WTC11 (cell line): ENCODE measurements at regions not wholly inside any gene's neighbourhood (a gene's known extent, or its start where the extent isn't known, plus 50 kb on each side); places are given as distances from the start of the nearest gene placed in this dataset.

Experiments used
- ATAC-seq: fragments of 200-7000 bp; cut with Tn5 transposase; 2 replicates; pipeline ENCODE4 v1.10.0; 2021; ENCODE audit warnings: mild to moderate bottlenecking, moderate library complexity
- CTCF ChIA-PET: fragments of 300-600 bp; sonication (Branson Sonifier 250); formaldehyde crosslinking; loops from one replicate; lab custom pipeline; 2021; ENCODE audit warnings: antibody characterized with exemption; lab: Charles Lee
- POLR2A ChIA-PET: fragments of 350-600 bp; sonication (Branson Sonifier 250); formaldehyde crosslinking; loops from one replicate; lab custom pipeline; 2021; ENCODE audit warnings: antibody characterized with exemption; lab: Charles Lee
- DNase-seq: peaks from one replicate; pipeline ENCODE4 v3.0.0; 2021; ENCODE audit warnings: low spot score
- H3K27ac Mint-ChIP-seq: 2 replicates; pipeline ENCODE4 v1.8.0; 2021; ENCODE audit warnings: mixed read lengths
- H3K27me3 Mint-ChIP-seq: 2 replicates; pipeline ENCODE4 v1.8.0; 2021; ENCODE audit warnings: low read depth, mild to moderate bottlenecking, moderate library complexity, mixed read lengths
- H3K36me3 Mint-ChIP-seq: 2 replicates; pipeline ENCODE4 v1.8.0; 2021; ENCODE audit warnings: mixed read lengths
- H3K4me1 Mint-ChIP-seq: 2 replicates; pipeline ENCODE4 v1.8.0; 2022; ENCODE audit warnings: mixed read lengths
- H3K4me3 Mint-ChIP-seq: 2 replicates; pipeline ENCODE4 v1.8.0; 2021; ENCODE audit warnings: mild to moderate bottlenecking, moderate library complexity, mixed read lengths
- H3K9me3 Mint-ChIP-seq: 2 replicates; pipeline ENCODE4 v1.8.0; 2021; ENCODE audit warnings: mixed read lengths
- ATF2 ChIP-seq: sonication (generic); formaldehyde crosslinking; IDR thresholded peaks from 2 replicates; pipeline ENCODE4 v1.8.1; 2022; ENCODE audit warnings: low read depth, missing genetic modification reagents, borderline replicate concordance
- EMX1 ChIP-seq: fragments of 250-450 bp; sonication (Bioruptor Pico); IDR thresholded peaks from 2 replicates; pipeline ENCODE4 v1.8.0; 2021; ENCODE audit warnings: mild to moderate bottlenecking
- ETV6 ChIP-seq: sonication (generic); formaldehyde crosslinking; IDR thresholded peaks from 2 replicates; pipeline ENCODE4 v1.8.1; 2022; ENCODE audit warnings: mild to moderate bottlenecking, missing genetic modification reagents
- JUN ChIP-seq: sonication (generic); formaldehyde crosslinking; IDR thresholded peaks from 2 replicates; pipeline ENCODE4 v1.8.0; 2023; ENCODE audit warnings: mild to moderate bottlenecking, missing genetic modification reagents
- NR1H2 ChIP-seq: sonication (generic); formaldehyde crosslinking; IDR thresholded peaks from 2 replicates; pipeline ENCODE4 v1.9.0; 2021; ENCODE audit warnings: mild to moderate bottlenecking, moderate library complexity, missing genetic modification reagents
- PRRX2 ChIP-seq: fragments of 250-450 bp; sonication (Bioruptor Pico); IDR thresholded peaks from 2 replicates; pipeline ENCODE4 v1.8.0; 2021; ENCODE audit warnings: mild to moderate bottlenecking
- RELA ChIP-seq: sonication (generic); formaldehyde crosslinking; IDR thresholded peaks from 2 replicates; pipeline ENCODE4 v1.8.1; 2022; ENCODE audit warnings: missing genetic modification reagents, mild to moderate bottlenecking, borderline replicate concordance
- SMAD3 ChIP-seq: sonication (generic); formaldehyde crosslinking; IDR thresholded peaks from 2 replicates; pipeline ENCODE4 v1.8.0; 2022; ENCODE audit warnings: missing genetic modification reagents, mild to moderate bottlenecking, borderline replicate concordance
- SOX15 ChIP-seq: fragments of 250-450 bp; sonication (Bioruptor Pico); IDR thresholded peaks from 2 replicates; pipeline ENCODE4 v1.9.0; 2021; ENCODE audit warnings: mild to moderate bottlenecking
- STAT6 ChIP-seq: sonication (generic); formaldehyde crosslinking; conservative IDR thresholded peaks from 2 replicates; pipeline ENCODE4 v1.8.1; 2023; ENCODE audit warnings: mild to moderate bottlenecking, low read depth, missing genetic modification reagents, moderate library complexity
- TEAD1 ChIP-seq: sonication (generic); formaldehyde crosslinking; IDR thresholded peaks from 2 replicates; pipeline ENCODE4 v1.8.0; 2022; ENCODE audit warnings: mild to moderate bottlenecking, missing genetic modification reagents
- ZNF121 ChIP-seq: sonication (generic); formaldehyde crosslinking; IDR thresholded peaks from 2 replicates; pipeline ENCODE4 v1.8.0; 2023; ENCODE audit warnings: missing genetic modification reagents
- ZNF138 ChIP-seq: sonication (generic); formaldehyde crosslinking; conservative IDR thresholded peaks from 2 replicates; pipeline ENCODE4 v1.8.1; 2022; ENCODE audit warnings: mild to moderate bottlenecking, moderate library complexity, missing genetic modification reagents
- ZNF219 ChIP-seq: sonication (generic); formaldehyde crosslinking; IDR thresholded peaks from 2 replicates; pipeline ENCODE4 v1.8.0; 2023; ENCODE audit warnings: missing genetic modification reagents, mild to moderate bottlenecking, borderline replicate concordance
- ZNF263 ChIP-seq: sonication (generic); formaldehyde crosslinking; IDR thresholded peaks from 2 replicates; pipeline ENCODE4 v1.8.1; 2022; ENCODE audit warnings: low read depth, mild to moderate bottlenecking, moderate library complexity, missing genetic modification reagents
- ZNF317 ChIP-seq: sonication (generic); formaldehyde crosslinking; IDR thresholded peaks from 2 replicates; pipeline ENCODE4 v1.8.1; 2023; ENCODE audit warnings: low read depth, mild to moderate bottlenecking, moderate library complexity, missing genetic modification reagents, borderline replicate concordance
- ZNF423 ChIP-seq: fragments of 250-450 bp; sonication (Bioruptor Pico); IDR thresholded peaks from 2 replicates; pipeline ENCODE4 v2.1.2; 2022; ENCODE audit warnings: mild to moderate bottlenecking, moderate library complexity
- TF ChIP-seq, protein P1 (sequence below): sonication (generic); formaldehyde crosslinking; IDR thresholded peaks from 2 replicates; pipeline ENCODE4 v1.8.1; 2023; ENCODE audit warnings: mild to moderate bottlenecking, missing genetic modification reagents
- TF ChIP-seq, protein P2 (sequence below): fragments of 250-450 bp; sonication (Bioruptor Pico); IDR thresholded peaks from 2 replicates; pipeline ENCODE4 v1.8.0; 2021; ENCODE audit warnings: mild to moderate bottlenecking
- TF ChIP-seq, protein P3 (sequence below): fragments of 250-450 bp; sonication (Bioruptor Pico); IDR thresholded peaks from 2 replicates; pipeline ENCODE4 v1.9.0; 2021; ENCODE audit warnings: mild to moderate bottlenecking

DNA sequence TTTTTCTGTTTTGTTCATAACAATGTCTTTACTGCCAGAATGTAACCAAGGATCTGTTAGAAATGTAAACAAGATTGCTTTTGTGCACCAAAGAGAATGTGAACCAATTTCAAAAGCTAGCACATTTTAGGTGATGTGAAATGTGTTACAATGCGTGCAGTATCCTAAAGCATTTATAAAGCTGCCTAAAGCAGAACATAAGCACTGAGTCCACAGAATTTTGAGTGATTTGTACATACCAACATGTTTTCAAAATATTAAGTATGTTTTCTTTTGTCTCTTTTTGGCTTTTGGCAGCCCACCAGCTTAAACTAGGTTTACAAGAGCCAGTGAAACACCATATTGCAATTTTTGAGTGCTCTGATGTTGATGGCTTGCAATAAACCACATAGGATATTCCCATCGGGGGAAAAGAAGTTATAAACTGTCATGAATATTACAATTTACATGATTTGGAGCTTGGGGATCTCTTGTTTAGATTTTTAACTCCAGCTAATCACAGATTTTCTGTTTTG is 364.0 kb downstream of the ZIC1 start:
- DNase-seq (no peak), ATAC-seq (no peak)
- H3K36me3 Mint-ChIP-seq = no peaks in the 10 kb centered on the region
- POLR2A ChIA-PET = no interaction called here
- TF ChIP-seq ETV6 = no peak
- TF ChIP-seq ATF2 (CRISPR knock-in tag) = no peak
- TF ChIP-seq, all 79 proteins: peak for 0
- no peaks in the 10 kb centered on the region for H3K9me3 Mint-ChIP-seq
- H3K4me3 Mint-ChIP-seq = no peak overlapping the region
- no peak overlapping the region for H3K27ac Mint-ChIP-seq
- no peaks in the 10 kb centered on the region for H3K27me3 Mint-ChIP-seq
- no peaks in the 10 kb centered on the region for H3K4me1 Mint-ChIP-seq
- CTCF ChIA-PET = no interaction called here

- Mint-ChIP-seq H3K27ac (no peak overlapping the region), H3K4me3 (no peak overlapping the region), H3K9me3 (no peaks in the 10 kb centered on the region), H3K4me1 (no peaks in the 10 kb centered on the region), H3K36me3 (no peaks in the 10 kb centered on the region), H3K27me3 (no peaks in the 10 kb centered on the region)
- ChIA-PET CTCF (no interaction called here), POLR2A (no interaction called here)
- TF ChIP-seq TEAD1 (CRISPR knock-in tag) (no peak), STAT6 (CRISPR knock-in tag) (no peak), ZNF263 (CRISPR knock-in tag) (no peak), PRRX2 (CRISPR knock-in tag) (no peak), ZNF317 (CRISPR knock-in tag) (no peak)
- DNase-seq (no peak), ATAC-seq (no peak)
Observed at GRCh38 chr3:147775411-147775810, 366.2 kb downstream of the ZIC1 start.

GRCh38 chr3:147775816-147776530 is 366.8 kb downstream of the ZIC1 start:
- DNase-seq (no peak), ATAC-seq (no peak)
- Mint-ChIP-seq H3K36me3 (no peaks in the 10 kb centered on the region), H3K9me3 (no peaks in the 10 kb centered on the region), H3K27ac (no peak overlapping the region), H3K4me3 (no peak overlapping the region), H3K4me1 (no peaks in the 10 kb centered on the region), H3K27me3 (no peaks in the 10 kb centered on the region)
- POLR2A ChIA-PET = no interaction called here
- CTCF ChIA-PET = no interaction called here
- TF ChIP-seq ZNF121 (no peak), RELA (CRISPR knock-in tag) (no peak), SMAD3 (CRISPR knock-in tag) (no peak), ZNF423 (CRISPR knock-in tag) (no peak), SOX15 (CRISPR knock-in tag) (no peak), NR1H2 (CRISPR knock-in tag) (no peak), ZNF138 (no peak), EMX1 (CRISPR knock-in tag) (no peak), ZNF219 (CRISPR knock-in tag) (no peak), JUN (CRISPR knock-in tag) (no peak), ZNF317 (CRISPR knock-in tag) (no peak)
- TF ChIP-seq, protein P1, sequence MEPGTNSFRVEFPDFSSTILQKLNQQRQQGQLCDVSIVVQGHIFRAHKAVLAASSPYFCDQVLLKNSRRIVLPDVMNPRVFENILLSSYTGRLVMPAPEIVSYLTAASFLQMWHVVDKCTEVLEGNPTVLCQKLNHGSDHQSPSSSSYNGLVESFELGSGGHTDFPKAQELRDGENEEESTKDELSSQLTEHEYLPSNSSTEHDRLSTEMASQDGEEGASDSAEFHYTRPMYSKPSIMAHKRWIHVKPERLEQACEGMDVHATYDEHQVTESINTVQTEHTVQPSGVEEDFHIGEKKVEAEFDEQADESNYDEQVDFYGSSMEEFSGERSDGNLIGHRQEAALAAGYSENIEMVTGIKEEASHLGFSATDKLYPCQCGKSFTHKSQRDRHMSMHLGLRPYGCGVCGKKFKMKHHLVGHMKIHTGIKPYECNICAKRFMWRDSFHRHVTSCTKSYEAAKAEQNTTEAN (CRISPR knock-in tag) = no peak
- TF ChIP-seq, protein P2, sequence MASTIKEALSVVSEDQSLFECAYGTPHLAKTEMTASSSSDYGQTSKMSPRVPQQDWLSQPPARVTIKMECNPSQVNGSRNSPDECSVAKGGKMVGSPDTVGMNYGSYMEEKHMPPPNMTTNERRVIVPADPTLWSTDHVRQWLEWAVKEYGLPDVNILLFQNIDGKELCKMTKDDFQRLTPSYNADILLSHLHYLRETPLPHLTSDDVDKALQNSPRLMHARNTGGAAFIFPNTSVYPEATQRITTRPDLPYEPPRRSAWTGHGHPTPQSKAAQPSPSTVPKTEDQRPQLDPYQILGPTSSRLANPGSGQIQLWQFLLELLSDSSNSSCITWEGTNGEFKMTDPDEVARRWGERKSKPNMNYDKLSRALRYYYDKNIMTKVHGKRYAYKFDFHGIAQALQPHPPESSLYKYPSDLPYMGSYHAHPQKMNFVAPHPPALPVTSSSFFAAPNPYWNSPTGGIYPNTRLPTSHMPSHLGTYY = no peak
- TF ChIP-seq, protein P3, sequence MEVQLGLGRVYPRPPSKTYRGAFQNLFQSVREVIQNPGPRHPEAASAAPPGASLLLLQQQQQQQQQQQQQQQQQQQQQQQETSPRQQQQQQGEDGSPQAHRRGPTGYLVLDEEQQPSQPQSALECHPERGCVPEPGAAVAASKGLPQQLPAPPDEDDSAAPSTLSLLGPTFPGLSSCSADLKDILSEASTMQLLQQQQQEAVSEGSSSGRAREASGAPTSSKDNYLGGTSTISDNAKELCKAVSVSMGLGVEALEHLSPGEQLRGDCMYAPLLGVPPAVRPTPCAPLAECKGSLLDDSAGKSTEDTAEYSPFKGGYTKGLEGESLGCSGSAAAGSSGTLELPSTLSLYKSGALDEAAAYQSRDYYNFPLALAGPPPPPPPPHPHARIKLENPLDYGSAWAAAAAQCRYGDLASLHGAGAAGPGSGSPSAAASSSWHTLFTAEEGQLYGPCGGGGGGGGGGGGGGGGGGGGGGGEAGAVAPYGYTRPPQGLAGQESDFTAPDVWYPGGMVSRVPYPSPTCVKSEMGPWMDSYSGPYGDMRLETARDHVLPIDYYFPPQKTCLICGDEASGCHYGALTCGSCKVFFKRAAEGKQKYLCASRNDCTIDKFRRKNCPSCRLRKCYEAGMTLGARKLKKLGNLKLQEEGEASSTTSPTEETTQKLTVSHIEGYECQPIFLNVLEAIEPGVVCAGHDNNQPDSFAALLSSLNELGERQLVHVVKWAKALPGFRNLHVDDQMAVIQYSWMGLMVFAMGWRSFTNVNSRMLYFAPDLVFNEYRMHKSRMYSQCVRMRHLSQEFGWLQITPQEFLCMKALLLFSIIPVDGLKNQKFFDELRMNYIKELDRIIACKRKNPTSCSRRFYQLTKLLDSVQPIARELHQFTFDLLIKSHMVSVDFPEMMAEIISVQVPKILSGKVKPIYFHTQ (CRISPR knock-in tag) = no peak
